ENCODE measurements at regions not wholly inside any gene's neighbourhood (a gene's known extent, or its start where the extent isn't known, plus 50 kb on each side); places are given as distances from the start of the nearest gene placed in this dataset.

- no peaks in the 10 kb centered on the region for H3K79me2 ChIP-seq (ENCODE audit: insufficient read depth, low read length)
- no peak overlapping the region for H3K4ac ChIP-seq (ENCODE audit: low read depth, low read length)
- H3K14ac ChIP-seq (ENCODE audit: insufficient read depth, low read length) = no peak overlapping the region
- no peak for TF ChIP-seq CTCF (conservative IDR thresholded peaks at IDR 0.05)
- Mint-ChIP-seq H3K4me1 (peaks cover 24 to 31% of the 10 kb centered on the region in 2 experiments), H3K36me3 (ENCODE audit: insufficient read depth in 1 of 3, low read depth in 3 of 3) (peaks cover 6 to 18% (median 16%) of the 10 kb centered on the region in 3 experiments; a peak in 6 of 7 replicates), H3K9me3 (peaks cover 26 to 35% of the 10 kb centered on the region in 2 experiments), H3K27ac (no peak overlapping the region), H3K4me3 (no peak overlapping the region), H3K27me3 (ENCODE audit: low read depth) (peaks cover 2% of the 10 kb centered on the region)
- H3K27ac ChIP-seq (ENCODE audit: insufficient read length, low read depth, low read length) = no peak overlapping the region
- no peak overlapping the region for H2BK20ac ChIP-seq (ENCODE audit: low read depth, low read length, poor library complexity, severe bottlenecking)
- no peak overlapping the region for H2BK15ac ChIP-seq (ENCODE audit: low read depth, low read length)
- H3K4me2 ChIP-seq (ENCODE audit: insufficient read depth, insufficient read length, low read length) = no peak overlapping the region
- no peak overlapping the region for H3T11ph ChIP-seq (ENCODE audit: low read length)
- no peaks in the 10 kb centered on the region for H3K23me2 ChIP-seq (ENCODE audit: insufficient read length, low read depth, low read length, poor library complexity, severe bottlenecking)
- DNase-seq = no peak
- WGBS (ENCODE audit: extremely low coverage, insufficient read length, low lambda C conversion rate) = no CpG with 5 or more reads among the region's 12 CpGs
- H4K5ac ChIP-seq (ENCODE audit: insufficient read length, low read depth, low read length) = no peak overlapping the region
- no peak overlapping the region for H3K23ac ChIP-seq (ENCODE audit: insufficient read length, low read depth, low read length)
- H2AK5ac ChIP-seq (ENCODE audit: insufficient read length, low read length) = no peak overlapping the region
- H4K91ac ChIP-seq (ENCODE audit: insufficient read length, low read depth, low read length) = no peak overlapping the region
- H4K8ac ChIP-seq (replicated peaks; ENCODE audit: insufficient read length, low read depth, low read length) = no peak overlapping the region
- no peak overlapping the region for H3K9ac ChIP-seq (ENCODE audit: extremely low read depth, insufficient read length, low read length)
- no peak overlapping the region for H2BK120ac ChIP-seq (ENCODE audit: low read depth, low read length, poor library complexity, severe bottlenecking)
- H3K56ac ChIP-seq (ENCODE audit: insufficient read length, low read depth, low read length) = no peak overlapping the region
- no peaks in the 10 kb centered on the region for H3K79me1 ChIP-seq (ENCODE audit: insufficient read depth, low read depth, low read length, poor library complexity, severe bottlenecking)
- no peak overlapping the region for H2BK12ac ChIP-seq (ENCODE audit: insufficient read length, low read depth, low read length)
- H3K9me3 ChIP-seq (ENCODE audit: control insufficient read depth, low read depth, low read length) = peaks cover 13% of the 10 kb centered on the region
- H4K20me1 ChIP-seq (ENCODE audit: control insufficient read depth, insufficient read depth, insufficient read length) = no peaks in the 10 kb centered on the region
- H3K4me1 ChIP-seq (ENCODE audit: insufficient read depth, low read length) = no peaks in the 10 kb centered on the region; the same call in 1 of the 2 replicates
- no peak overlapping the region for H2BK5ac ChIP-seq (ENCODE audit: insufficient read length, low read length)
- H3K18ac ChIP-seq (ENCODE audit: insufficient read length, low read depth, low read length) = no peak overlapping the region
- no peaks in the 10 kb centered on the region for H3K27me3 ChIP-seq (ENCODE audit: insufficient read depth, low read length)
- H2AFZ ChIP-seq (ENCODE audit: low read length) = no peak overlapping the region
These were observed 213.1 kb downstream of the UQCRFS1 start for GRCh38 chr19:28999724-29000433.
